A549 (cell line): ENCODE measurements at regions not wholly inside any gene's neighbourhood (a gene's known extent, or its start where the extent isn't known, plus 50 kb on each side); places are given as distances from the start of the nearest gene placed in this dataset.

Experiments
- ATAC-seq, 2 experiments: fragments of 200-7000 bp in 1 of 2; fragments of >200 bp in 1 of 2; cut with Nextera tagmentation in 1 of 2; cut with Tn5 transposase in 1 of 2; 3 replicates each; pipeline versions ENCODE4 v1.8.0 to v1.9.1; 2018 to 2020; ENCODE audit warnings: mild to moderate bottlenecking in 1 of 2, moderate library complexity in 1 of 2
- CTCF ChIA-PET: fragments of 300-600 bp; sonication (Branson Sonifier 250); formaldehyde crosslinking; extraction: SDS; loops from one replicate; lab custom pipeline; 2021; ENCODE audit warnings: antibody characterized with exemption, inconsistent platforms; lab: Yijun Ruan, JAX
- POLR2A ChIA-PET: fragments of 350-600 bp; formaldehyde crosslinking; extraction: SDS; loops from one replicate; lab custom pipeline; 2021; ENCODE audit warnings: antibody characterized with exemption, inconsistent platforms; lab: Yijun Ruan, JAX
- DNase-seq, 2 experiments: peaks; one replicate each; pipeline versions ENCODE4 v3.0.0 to v3.0.0-alpha.2; 2011 to 2016; ENCODE audit warnings: low read depth in 1 of 2, low spot score in 1 of 2
- FAIRE-seq: peaks from 2 replicates; lab custom pipeline; 2011; peaks lifted over from hg19 to GRCh38; lab: Jason Lieb, UNC
- H3K27ac ChIP-seq, 2 experiments: fragments of >200 bp; sonication (Bioruptor Twin); formaldehyde crosslinking; 3 replicates each; pipeline ENCODE4 v1.5.1; 2016 to 2017
- H3K4me1 ChIP-seq: fragments of >200 bp; sonication (Bioruptor Twin); formaldehyde crosslinking; 3 replicates; pipeline ENCODE4 v1.6.1; 2016
- H3K4me2 ChIP-seq: fragments of >200 bp; sonication (Bioruptor Twin); formaldehyde crosslinking; 3 replicates; pipeline ENCODE4 v1.6.1; 2016
- H3K4me3 ChIP-seq: fragments of >200 bp; sonication (Bioruptor Twin); formaldehyde crosslinking; 3 replicates; pipeline ENCODE4 v1.5.1; 2016
- H3K9me3 ChIP-seq: fragments of >200 bp; sonication (Bioruptor Twin); formaldehyde crosslinking; 3 replicates; pipeline ENCODE4 v1.6.1; 2016
- BCL3 ChIP-seq: fragments of >200 bp; sonication (Bioruptor Twin); formaldehyde crosslinking; IDR thresholded peaks from 3 replicates; pipeline ENCODE4 v1.6.1; 2016
- CBX2 ChIP-seq: fragments of 200-600 bp; sonication (generic); IDR thresholded peaks from 2 replicates; pipeline ENCODE4 v1.6.1; 2016; ENCODE audit warnings: low read depth, mild to moderate bottlenecking, borderline replicate concordance
- CBX8 ChIP-seq: fragments of 200-600 bp; sonication (generic); IDR thresholded peaks from 2 replicates; pipeline ENCODE4 v1.6.1; 2016
- CHD4 ChIP-seq: fragments of 200-600 bp; sonication (generic); IDR thresholded peaks from 2 replicates; pipeline ENCODE4 v1.6.1; 2016; ENCODE audit warnings: antibody characterized with exemption, mild to moderate bottlenecking, borderline replicate concordance
- E2F6 ChIP-seq: IDR thresholded peaks from 2 replicates; pipeline ENCODE4 v1.6.1; 2012; ENCODE audit warnings: low read depth, borderline replicate concordance
- EHMT2 ChIP-seq: fragments of 200-600 bp; sonication (generic); IDR thresholded peaks from 2 replicates; pipeline ENCODE4 v1.6.1; 2016; ENCODE audit warnings: antibody characterized with exemption, low read depth, mild to moderate bottlenecking, moderate library complexity
- EP300 ChIP-seq, 2 experiments: fragments of >200 bp; sonication (Bioruptor Twin); formaldehyde crosslinking; IDR thresholded peaks; 2 replicates in 1 of 2; 3 replicates in 1 of 2; pipeline ENCODE4 v1.6.1; 2016 to 2017
- FOSL2 ChIP-seq, 2 experiments: fragments of 450-650 bp in 1 of 2; fragments of >200 bp in 1 of 2; sonication (Bioruptor Twin) in 1 of 2; formaldehyde crosslinking; IDR thresholded peaks; 2 replicates each; pipeline versions ENCODE4 v1.5.0 to v1.6.1; 2016 to 2020; ENCODE audit warnings: mild to moderate bottlenecking in 1 of 2, moderate library complexity in 1 of 2
- FOXS1 ChIP-seq: fragments of 250-450 bp; sonication (Bioruptor Pico); IDR thresholded peaks from 2 replicates; pipeline ENCODE4 v1.5.0; 2020; ENCODE audit warnings: mild to moderate bottlenecking, moderate library complexity
- GATA3 ChIP-seq: IDR thresholded peaks from 2 replicates; pipeline ENCODE4 v1.6.1; 2012; ENCODE audit warnings: borderline replicate concordance
- HES2 ChIP-seq: fragments of >200 bp; sonication (Bioruptor Twin); formaldehyde crosslinking; IDR thresholded peaks from 2 replicates; pipeline ENCODE4 v1.6.1; 2016
- HMGXB4 ChIP-seq: fragments of 250-450 bp; sonication (Bioruptor Pico); IDR thresholded peaks from 2 replicates; pipeline ENCODE4 v1.5.0; 2021; ENCODE audit warnings: mild to moderate bottlenecking, moderate library complexity, borderline replicate concordance
- HOXA7 ChIP-seq: fragments of 250-450 bp; sonication (Bioruptor Pico); IDR thresholded peaks from 2 replicates; pipeline ENCODE4 v1.5.0; 2020; ENCODE audit warnings: mild to moderate bottlenecking, moderate library complexity
- HOXB5 ChIP-seq: fragments of 250-450 bp; sonication (Bioruptor Pico); IDR thresholded peaks from 2 replicates; pipeline ENCODE4 v1.5.0; 2020; ENCODE audit warnings: mild to moderate bottlenecking, moderate library complexity
- JUN ChIP-seq, 2 experiments: fragments of >200 bp; sonication (Bioruptor Twin); formaldehyde crosslinking; IDR thresholded peaks; 2 replicates in 1 of 2; 3 replicates in 1 of 2; pipeline ENCODE4 v1.6.1; 2016 to 2017
- JUNB ChIP-seq: fragments of >200 bp; sonication (Bioruptor Twin); formaldehyde crosslinking; IDR thresholded peaks from 2 replicates; pipeline ENCODE4 v1.6.1; 2016
- MAFK ChIP-seq: fragments of 450-650 bp; IDR thresholded peaks from 2 replicates; pipeline ENCODE4 v1.6.1; 2014; ENCODE audit not compliant: partially characterized antibody
- NFE2L2 ChIP-seq: fragments of 150-350 bp; conservative IDR thresholded peaks from 2 replicates; pipeline ENCODE4 v1.6.1; 2014; ENCODE audit warnings: low read length
- NR3C1 ChIP-seq: fragments of >200 bp; sonication (Bioruptor Twin); formaldehyde crosslinking; IDR thresholded peaks from 3 replicates; pipeline ENCODE4 v1.6.1; 2017
- PHF8 ChIP-seq: fragments of 200-600 bp; sonication (generic); IDR thresholded peaks from 2 replicates; pipeline ENCODE4 v1.6.1; 2016; ENCODE audit warnings: low read depth, mild to moderate bottlenecking, antibody characterized with exemption, moderate library complexity, borderline replicate concordance
- RAD21 ChIP-seq, 2 experiments: fragments of >200 bp in 1 of 2; sonication (Bioruptor Twin) in 1 of 2; formaldehyde crosslinking in 1 of 2; IDR thresholded peaks in 1 of 2; conservative IDR thresholded peaks in 1 of 2; 2 replicates in 1 of 2; 3 replicates in 1 of 2; pipeline ENCODE4 v1.6.1; 2012 to 2018; ENCODE audit warnings: inconsistent platforms in 1 of 2
- RARB ChIP-seq: fragments of 250-450 bp; sonication (Bioruptor Pico); IDR thresholded peaks from 2 replicates; pipeline ENCODE4 v1.8.0; 2021; ENCODE audit warnings: mild to moderate bottlenecking, moderate library complexity
- RCOR1 ChIP-seq: fragments of 150-350 bp; IDR thresholded peaks from 2 replicates; pipeline ENCODE4 v1.6.1; 2014; ENCODE audit warnings: antibody characterized with exemption, low read length, low read depth
- RFX5 ChIP-seq: fragments of 450-650 bp; IDR thresholded peaks from 2 replicates; pipeline ENCODE4 v1.7.1; 2014; ENCODE audit warnings: antibody characterized with exemption, mild to moderate bottlenecking, moderate library complexity
- RNF2 ChIP-seq: fragments of 200-600 bp; sonication (generic); IDR thresholded peaks from 2 replicates; pipeline ENCODE4 v1.6.1; 2016; ENCODE audit warnings: low read depth, mild to moderate bottlenecking, antibody characterized with exemption, moderate library complexity, borderline replicate concordance
- WGBS: methylation state at CpG from one replicate; pipeline ENCODE4 v1.1.6; 2017; ENCODE audit errors: missing lambda C conversion rate; 5-methylcytosine and 5-hydroxymethylcytosine counted together

- FAIRE-seq (no peak), DNase-seq (no peak), ATAC-seq (no peak)
- Histone ChIP-seq H3K27ac (no peak overlapping the region), H3K9me3 (no peaks in the 10 kb centered on the region), H3K4me3 (no peak overlapping the region), H3K4me1 (no peaks in the 10 kb centered on the region), H3K4me2 (no peak overlapping the region)
- ChIA-PET POLR2A (no interaction called here), CTCF (no interaction called here)
- TF ChIP-seq HOXA7 (CRISPR knock-in tag) (no peak), PHF8 (no peak), RCOR1 (no peak), GATA3 (no peak), RFX5 (no peak), HMGXB4 (CRISPR knock-in tag) (no peak), HES2 (no peak), FOXS1 (CRISPR knock-in tag) (no peak), MAFK (no peak)
- WGBS, result 66% methylated on average over 3 of the region's 3 CpGs
These were observed 302.6 kb downstream of the NUP35 start for GRCh38 chr2:183426825-183427224.

- ChIA-PET POLR2A (no interaction called here), CTCF (no interaction called here)
- no peak overlapping the region for H3K4me2 ChIP-seq
- no peak overlapping the region for H3K27ac ChIP-seq
- no peaks in the 10 kb centered on the region for H3K4me1 ChIP-seq
- peak; percentile 57 for TF ChIP-seq MAFK
- TF ChIP-seq RFX5, result no peak
- TF ChIP-seq, all 56 proteins: peak for 1
- WGBS, result 31% methylated on average over 3 of the region's 3 CpGs
- Histone ChIP-seq H3K9me3 (no peaks in the 10 kb centered on the region), H3K4me3 (no peak overlapping the region)
- FAIRE-seq (no peak), ATAC-seq (no peak), DNase-seq (no peak)
These were observed 303.3 kb downstream of the NUP35 start for GRCh38 chr2:183427558-183427957.

GRCh38 chr2:183428881-183429280 is 304.6 kb downstream of the NUP35 start:
- H3K4me2 ChIP-seq, result no peak overlapping the region
- ATAC-seq (no peak), FAIRE-seq (no peak), DNase-seq (no peak)
- no peak overlapping the region for H3K27ac ChIP-seq
- H3K4me3 ChIP-seq, result no peak overlapping the region
- POLR2A ChIA-PET, result no interaction called here
- H3K4me1 ChIP-seq, result no peaks in the 10 kb centered on the region
- no peaks in the 10 kb centered on the region for H3K9me3 ChIP-seq
- CTCF ChIA-PET, result no interaction called here
- TF ChIP-seq RCOR1, result no peak
- TF ChIP-seq EP300 (IDR thresholded peaks at IDR 0.05), result no peak
- TF ChIP-seq CBX2, result no peak
- no peak for TF ChIP-seq HMGXB4 (CRISPR knock-in tag)
- TF ChIP-seq JUNB, result no peak
- no peak for TF ChIP-seq CBX8
- no peak for TF ChIP-seq NR3C1

GRCh38 chr2:183438541-183438940 is 314.3 kb downstream of the NUP35 start:
- no peak for DNase-seq
- WGBS, result 26% methylated on average over 2 of the region's 2 CpGs
- ChIA-PET POLR2A (no interaction called here), CTCF (no interaction called here)
- TF ChIP-seq EP300 (IDR thresholded peaks at IDR 0.05) (no peak), EHMT2 (no peak), RNF2 (no peak), JUN (IDR thresholded peaks at IDR 0.05) (no peak), E2F6 (no peak), NFE2L2 (no peak), HOXB5 (CRISPR knock-in tag) (no peak), GATA3 (no peak), RFX5 (no peak), RAD21 (conservative IDR thresholded peaks at IDR 0.05 in 1 of 2, IDR thresholded peaks at IDR 0.05 in 1 of 2) (no peak), FOSL2 (IDR thresholded peaks at IDR 0.05) (no peak), FOSL2 (CRISPR knock-in tag; IDR thresholded peaks at IDR 0.05) (no peak), CHD4 (no peak), BCL3 (no peak), RARB (CRISPR knock-in tag) (no peak)
- TF ChIP-seq, all 56 proteins: peak for 0
- no peak overlapping the region for H3K4me3 ChIP-seq
- H3K9me3 ChIP-seq, result no peaks in the 10 kb centered on the region
- ATAC-seq, result no peak
- no peaks in the 10 kb centered on the region for H3K4me1 ChIP-seq
- no peak overlapping the region for H3K27ac ChIP-seq
- no peak overlapping the region for H3K4me2 ChIP-seq
- no peak for FAIRE-seq
